ENCODE measurements at regions not wholly inside any gene's neighbourhood (a gene's known extent, or its start where the extent isn't known, plus 50 kb on each side); places are given as distances from the start of the nearest gene placed in this dataset.
"Not testable (repeated sequence)": the region's sequence is repeated elsewhere in the genome, so short reads cannot be mapped to it uniquely, and the experiment has no call there.

DNA sequence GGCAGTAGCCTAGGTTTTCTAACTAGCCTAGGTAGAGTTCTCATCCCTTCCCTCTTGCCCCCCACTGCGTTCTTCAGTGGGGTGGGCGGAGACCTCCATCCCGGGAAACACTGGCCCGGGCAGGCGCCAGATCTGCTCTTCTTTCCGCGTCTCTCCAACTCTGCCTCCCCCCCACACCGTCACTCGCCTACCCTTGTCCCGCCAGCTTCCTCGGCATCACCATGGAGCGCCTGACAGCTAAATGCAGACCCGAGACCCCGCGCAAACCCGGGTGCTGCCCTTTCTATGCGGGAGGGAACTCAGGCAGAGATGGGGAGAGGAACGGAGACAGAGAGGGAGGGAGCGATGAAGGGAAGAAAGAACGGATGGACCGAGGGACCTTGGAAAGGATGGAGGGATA lies 1494.8 kb upstream of the DEFB115 start:
- Histone ChIP-seq H3K9ac (ENCODE audit: low read length) (no peak overlapping the region), H3K4me2 (ENCODE audit: low read length) (no peak overlapping the region), H3F3A (ENCODE audit: low read length, unreplicated experiment) (no peaks in the 10 kb centered on the region), H2AFZ (ENCODE audit: low read length) (no peak overlapping the region), H3K9me2 (replicated peaks; ENCODE audit: low read length) (no peaks in the 10 kb centered on the region), H3K4me1 (ENCODE audit: insufficient read depth, low read length) (no peaks in the 10 kb centered on the region), H3K36me3 (ENCODE audit: low read depth, low read length) (no peaks in the 10 kb centered on the region), H3K79me2 (ENCODE audit: low read length) (no peaks in the 10 kb centered on the region), H3K27me3 (ENCODE audit: low read length) (no peaks in the 10 kb centered on the region), H3K27ac (ENCODE audit: low read length) (no peak overlapping the region), H4K20me1 (ENCODE audit: low read length) (no peaks in the 10 kb centered on the region), H3K9me3 (ENCODE audit: low read length) (no peaks in the 10 kb centered on the region), H3K4me3 (ENCODE audit: low read length) (no peak overlapping the region)
- ATAC-seq (no peak), DNase-seq (no peak)
- intact Hi-C loops (cut with micrococcal nuclease): loop anchor here (10.0 kb wide), 1 partner anchor 318 kb away; no protein-coding TSS in a partner anchor
- BruUV-seq (replicated peaks): no TSS peak
- TF ChIP-seq CTCF (conservative IDR thresholded peaks at IDR 0.05; ENCODE audit: low read depth, low read length) (no peak), EZH2phosphoT487 (IDR thresholded peaks at IDR 0.05; ENCODE audit: borderline replicate concordance, low read length) (no peak), EZH2 (IDR thresholded peaks at IDR 0.05; ENCODE audit: low read length, unreplicated experiment) (no peak)
- ChIA-PET CTCF (no interaction called here), POLR2A (ENCODE audit: unreplicated experiment) (no interaction called here)

DNA sequence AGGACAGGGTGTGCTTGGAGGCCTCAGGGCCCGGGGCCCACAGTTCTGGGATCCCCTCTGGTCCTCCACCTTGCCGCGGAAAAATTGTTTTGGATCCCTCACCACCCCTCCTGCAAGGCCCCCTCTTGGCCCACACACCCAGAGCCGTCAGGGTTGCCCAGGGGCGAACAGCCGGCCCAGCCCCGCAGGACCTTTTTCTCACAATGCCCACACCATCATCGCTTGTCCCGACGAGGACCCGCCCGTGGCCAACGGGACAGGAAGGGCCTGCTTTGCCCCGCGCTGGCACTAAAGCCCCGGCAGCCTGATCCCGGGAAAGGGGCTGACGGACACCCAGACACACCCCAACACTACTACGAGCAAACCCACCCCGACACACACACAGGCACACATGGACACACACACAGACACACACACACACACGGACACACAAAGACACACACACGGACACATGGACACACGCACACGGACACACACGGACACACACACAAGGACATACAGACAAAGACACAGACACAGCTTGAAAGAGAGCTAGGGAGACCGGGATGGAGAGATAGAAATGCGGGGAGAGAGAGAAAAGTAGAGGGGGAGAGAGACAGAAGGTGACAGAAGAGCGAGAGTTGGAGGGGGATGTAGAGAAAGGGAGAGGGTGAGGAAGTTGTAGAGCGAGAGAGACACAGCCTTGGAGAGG lies 1493.5 kb upstream of the DEFB115 start:
- Histone ChIP-seq H3K36me3 (ENCODE audit: low read depth, low read length) (no peaks in the 10 kb centered on the region), H3K27me3 (ENCODE audit: low read length) (no peaks in the 10 kb centered on the region), H3K4me3 (ENCODE audit: low read length) (no peak overlapping the region), H3K27ac (ENCODE audit: low read length) (no peak overlapping the region), H3K9ac (ENCODE audit: low read length) (no peak overlapping the region), H3K4me1 (ENCODE audit: insufficient read depth, low read length) (no peaks in the 10 kb centered on the region), H3K4me2 (ENCODE audit: low read length) (no peak overlapping the region), H3K79me2 (ENCODE audit: low read length) (no peaks in the 10 kb centered on the region), H3F3A (ENCODE audit: low read length, unreplicated experiment) (no peaks in the 10 kb centered on the region), H3K9me3 (ENCODE audit: low read length) (no peaks in the 10 kb centered on the region), H2AFZ (ENCODE audit: low read length) (no peak overlapping the region), H4K20me1 (ENCODE audit: low read length) (no peaks in the 10 kb centered on the region), H3K9me2 (replicated peaks; ENCODE audit: low read length) (no peaks in the 10 kb centered on the region)
- intact Hi-C loops (cut with micrococcal nuclease): loop anchor here (10.0 kb wide), 1 partner anchor 319 kb away; no protein-coding TSS in a partner anchor
- ChIA-PET POLR2A (ENCODE audit: unreplicated experiment) (no interaction called here), CTCF (no interaction called here)
- DNase-seq (no peak), ATAC-seq (no peak)
- BruUV-seq (replicated peaks): no TSS peak
- TF ChIP-seq CTCF (conservative IDR thresholded peaks at IDR 0.05; ENCODE audit: low read depth, low read length) (no peak), EZH2 (IDR thresholded peaks at IDR 0.05; ENCODE audit: low read length, unreplicated experiment) (no peak), EZH2phosphoT487 (IDR thresholded peaks at IDR 0.05; ENCODE audit: borderline replicate concordance, low read length) (no peak)

DNA sequence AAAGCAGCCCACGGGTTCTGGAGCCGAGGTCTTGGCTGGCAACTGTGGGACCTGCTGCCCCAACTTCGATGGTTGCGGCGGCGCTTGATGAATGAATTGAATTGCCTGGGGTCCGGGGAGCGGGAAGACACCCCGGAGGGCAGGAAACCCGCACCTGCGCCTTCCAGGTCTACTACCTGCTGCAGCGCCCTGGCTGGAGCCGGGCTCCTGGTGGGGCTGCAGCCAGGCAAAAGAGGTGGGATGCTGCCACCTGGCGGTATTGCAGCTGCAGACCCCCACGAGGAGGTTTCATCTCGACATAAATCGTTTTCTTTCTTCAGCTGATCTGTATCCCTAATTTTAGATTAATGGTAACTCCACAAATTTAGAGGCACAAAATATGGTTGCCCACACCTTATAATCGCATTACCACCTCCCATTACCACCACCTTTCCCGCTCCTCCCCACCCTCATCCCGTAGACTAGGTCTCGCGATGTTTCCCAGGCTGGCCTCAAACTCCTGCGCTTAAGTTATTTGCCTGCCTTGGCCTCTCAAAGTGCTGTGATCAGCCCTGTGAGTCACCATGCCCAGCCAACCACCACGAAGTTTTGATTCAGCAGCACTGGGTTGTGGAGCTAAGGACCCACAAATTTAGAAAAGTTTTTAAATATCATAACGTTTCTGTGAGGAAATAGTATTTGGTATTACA lies 1492.4 kb upstream of the DEFB115 start:
- H2AFZ ChIP-seq (ENCODE audit: low read length); H3K79me2 ChIP-seq (ENCODE audit: low read length); H3K9me2 ChIP-seq (replicated peaks; ENCODE audit: low read length); H3K4me2 ChIP-seq (ENCODE audit: low read length); H3K4me3 ChIP-seq (ENCODE audit: low read length); CTCF ChIA-PET; H3K9ac ChIP-seq (ENCODE audit: low read length); H3K36me3 ChIP-seq (ENCODE audit: low read depth, low read length); H3K27me3 ChIP-seq (ENCODE audit: low read length); H3K27ac ChIP-seq (ENCODE audit: low read length); H3F3A ChIP-seq (ENCODE audit: low read length, unreplicated experiment); H4K20me1 ChIP-seq (ENCODE audit: low read length); BruUV-seq (replicated peaks); H3K4me1 ChIP-seq (ENCODE audit: insufficient read depth, low read length); POLR2A ChIA-PET (ENCODE audit: unreplicated experiment); ATAC-seq; H3K9me3 ChIP-seq (ENCODE audit: low read length): not testable (repeated sequence)
- peak; percentile 62 for TF ChIP-seq CTCF (conservative IDR thresholded peaks at IDR 0.05; ENCODE audit: low read depth, low read length)
- intact Hi-C loops (cut with micrococcal nuclease): loop anchor here (10.0 kb wide), 1 partner anchor 320 kb away; no protein-coding TSS in a partner anchor
- DNase-seq: peak; percentile 49

- BruUV-seq (replicated peaks); H3K9me2 ChIP-seq (replicated peaks; ENCODE audit: low read length); H3K9me3 ChIP-seq (ENCODE audit: low read length); H3K27ac ChIP-seq (ENCODE audit: low read length); H3K4me1 ChIP-seq (ENCODE audit: insufficient read depth, low read length); H3F3A ChIP-seq (ENCODE audit: low read length, unreplicated experiment); ATAC-seq; intact Hi-C loops (cut with micrococcal nuclease); H3K4me2 ChIP-seq (ENCODE audit: low read length); DNase-seq; H3K9ac ChIP-seq (ENCODE audit: low read length); POLR2A ChIA-PET (ENCODE audit: unreplicated experiment); CTCF ChIA-PET; H3K36me3 ChIP-seq (ENCODE audit: low read depth, low read length); H3K79me2 ChIP-seq (ENCODE audit: low read length); H3K4me3 ChIP-seq (ENCODE audit: low read length); H2AFZ ChIP-seq (ENCODE audit: low read length); H3K27me3 ChIP-seq (ENCODE audit: low read length); H4K20me1 ChIP-seq (ENCODE audit: low read length): not testable (repeated sequence)
Measured at GRCh38 chr20:29778033-29778432, 1479.4 kb upstream of the DEFB115 start.

Measured in PC-3 (cell line).